Heart left ventricle (tissue), 16 donors: ENCODE measurements at regions not wholly inside any gene's neighbourhood (a gene's known extent, or its start where the extent isn't known, plus 50 kb on each side); places are given as distances from the start of the nearest gene placed in this dataset.
A peak's percentile ranks its signal among the peaks of the same experiment; 100 is the strongest.

ENCODE experiments used
- ATAC-seq, 4 donors: fragments of 200-7000 bp; cut with Tn5 transposase; one replicate each; pipeline ENCODE4 v1.9.1; 2020 to 2022; ENCODE audit warnings: moderate library complexity in 4 of 4, mild to moderate bottlenecking in 3 of 4, moderate number of reproducible peaks in 1 of 4
- DNase-seq, 5 donors: peaks; one replicate each; pipeline ENCODE4 v3.0.0-alpha.2; 2020
- H3K27ac ChIP-seq, 12 donors: fragments of 200-600 bp; sonication (generic) in 4 of 12; one replicate each; pipeline versions ENCODE4 v1.5.0 to v1.8.0; 2016 to 2022; ENCODE audit warnings: mild to moderate bottlenecking in 2 of 12
- H3K27me3 ChIP-seq, 9 donors: fragments of 200-600 bp; sonication (generic) in 2 of 9; one replicate each; pipeline versions ENCODE4 v1.5.1 to v1.8.0; 2016 to 2022; ENCODE audit warnings: mild to moderate bottlenecking in 3 of 9
- H3K36me3 ChIP-seq, 9 donors: fragments of 200-600 bp; sonication (generic) in 2 of 9; one replicate each; pipeline versions ENCODE4 v1.5.0 to v1.8.0; 2018 to 2022; ENCODE audit warnings: mild to moderate bottlenecking in 2 of 9
- H3K4me1 ChIP-seq, 12 donors: fragments of 200-600 bp; sonication (generic) in 4 of 12; one replicate each; pipeline versions ENCODE4 v1.5.0 to v1.8.0; 2016 to 2022; ENCODE audit warnings: mild to moderate bottlenecking in 3 of 12
- H3K4me3 ChIP-seq, 12 donors: fragments of 200-600 bp; sonication (generic) in 4 of 12; one replicate each; pipeline versions ENCODE4 v1.5.0 to v1.8.0; 2017 to 2022; ENCODE audit warnings: mild to moderate bottlenecking in 9 of 12, moderate library complexity in 4 of 12
- H3K9me3 ChIP-seq, 12 donors: fragments of 200-600 bp; sonication (generic) in 4 of 12; one replicate each; pipeline versions ENCODE4 v1.5.0 to v1.8.0; 2016 to 2022; ENCODE audit warnings: mild to moderate bottlenecking in 1 of 12
- POLR2A ChIP-seq, 2 donors: fragments of 450-650 bp; IDR thresholded peaks; one replicate each; pipeline ENCODE4 v1.6.1; 2017; ENCODE audit warnings: antibody characterized with exemption in 2 of 2, mild to moderate bottlenecking in 2 of 2, moderate library complexity in 2 of 2
- WGBS, 4 donors: extraction: QIAGEN DNeasy Blood & Tissue Kit in 2 of 4; methylation state at CpG; one replicate each; pipeline versions ENCODE4 v1.1.5 to v1.1.7; 2013 to 2018; 5-methylcytosine and 5-hydroxymethylcytosine counted together
- intact Hi-C, 10 donors: fragments of 100-400 bp; cut with DNase I; formaldehyde crosslinking; loops; one replicate each; pipeline versions ENCODE4 v1.11.1 to v1.14.2; 2022
- TF ChIP-seq, protein P1 (sequence below), 12 donors: fragments of 200-600 bp; sonication (generic) in 4 of 12; IDR thresholded peaks; one replicate each; pipeline versions ENCODE4 v1.5.0 to v1.8.0; 2018 to 2022; ENCODE audit warnings: antibody characterized with exemption in 12 of 12, mild to moderate bottlenecking in 5 of 12
- donor health status: ischemic (EF 13 %, LVEDD 7.1; RV severe dilation, severe dysfunction).
- donor health status: healthy with polysubstance abuse.
- donor health status: DM: no; HTN: yes; CAD: no.
- donor health status: DM: no; HTN: no; CAD: no.
- donor health status: ischemic (EF 25% LVEDD 6.9; RV normal size, moderate dysfunction).
- donor health status: ischemic (EF 25% LVEDD 5.7; RV mildly dilated, moderate dysfunction).
- donor health status: healthy.
- donor health status: DM: yes; HTN: yes; CAD: no.
- donor health status: ischemic (EF 35%, LVEDD 5.7; RV mildly dilated, moderate dysfunction).
- donor health status: nonischemic (EF 11% LVEDD 7.7; RV severe dilation, severe dysfunction).
- donor health status: DM: yes; HTN: yes; CAD: no.
- donor health status: PGD.
- donor health status: ischemic (EF 29% LVEDD 5.4; RV normal size, mild dysfunction).
- donor health status: nonischemic (EF 23%, LVEDD 6.1; RV moderate dilation, normal function).

DNA sequence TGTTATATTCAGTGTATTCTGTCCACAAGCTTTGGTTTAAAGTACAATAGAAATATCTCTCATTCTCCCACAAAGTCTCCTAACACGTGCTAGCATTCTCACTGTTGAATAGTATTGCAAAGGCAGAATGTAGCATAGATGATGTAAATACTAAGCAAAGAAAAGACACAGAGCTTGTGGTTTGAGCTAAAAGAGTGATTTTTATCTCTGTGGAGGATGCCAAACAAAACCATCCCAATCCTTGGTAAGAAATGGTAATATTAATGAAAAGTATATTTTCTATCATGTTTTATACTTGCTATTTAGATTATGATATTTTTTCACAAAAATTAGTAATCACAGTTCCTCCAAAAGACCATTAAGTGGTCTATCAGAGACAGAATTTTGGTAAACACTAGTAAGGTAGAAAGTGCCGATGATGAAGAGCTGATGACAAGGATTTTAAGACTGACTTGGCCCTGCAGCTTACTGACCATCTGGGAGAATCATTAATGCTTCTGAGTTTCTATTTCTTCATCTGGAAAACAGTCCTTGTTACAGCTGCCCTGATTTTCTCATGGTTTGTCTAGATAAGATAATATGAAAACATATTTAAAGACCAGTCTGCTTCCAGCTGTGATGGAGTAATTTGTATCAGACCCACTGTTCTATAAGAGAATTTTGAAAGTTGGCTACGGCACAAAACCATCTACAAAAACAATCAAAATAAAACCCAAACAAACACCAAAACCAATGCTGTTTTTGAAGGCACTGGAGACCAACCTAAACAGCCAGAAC, 510.2 kb downstream of the SPATA31D1 start:
- intact Hi-C loops: loop anchor here in 3 of 10 donors (10.0 kb wide), 4 partner anchors 106 to 974 kb away; partner anchors contain the start of gene TLE1 (in 1 of the 3)

DNA sequence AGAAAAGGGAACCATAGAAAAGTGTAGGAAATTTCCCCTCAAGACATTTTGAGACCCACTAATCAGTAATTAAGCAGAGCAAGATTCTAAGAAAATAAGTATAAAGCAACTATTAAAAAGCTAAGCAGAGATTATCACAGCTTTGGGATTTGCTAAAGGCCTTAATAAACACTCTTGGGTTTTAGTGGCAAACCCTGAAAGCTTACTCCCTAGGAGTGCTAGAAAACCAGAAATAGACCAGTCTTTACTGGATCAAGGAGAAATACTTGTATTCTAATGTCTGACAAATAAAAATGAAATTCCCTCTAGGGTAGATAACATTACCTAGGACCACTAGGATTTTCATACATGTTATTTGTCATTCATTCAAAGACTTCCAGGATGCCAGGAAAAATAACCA, 510.8 kb downstream of the SPATA31D1 start:
- Histone ChIP-seq H3K4me1 (peaks cover 0 to 21% (median 2%) of the 10 kb centered on the region in 12 donors), H3K27me3 (no peaks in the 10 kb centered on the region), H3K27ac (peak overlapping the region in 7 of 12 donors; percentile 10 to 54 (median 42)), H3K4me3 (no peak overlapping the region), H3K9me3 (peaks cover 0 to 21% (median 0%) of the 10 kb centered on the region in 12 donors), H3K36me3 (no peaks in the 10 kb centered on the region)
- intact Hi-C loops: loop anchor here in 3 of 10 donors (10.0 kb wide), 4 partner anchors 105 to 975 kb away; partner anchors contain the start of gene TLE1 (in 1 of the 3)
- ATAC-seq (peak in 1 of 4 donors; percentile 38), DNase-seq (no peak)
- no peak for TF ChIP-seq POLR2A (IDR thresholded peaks at IDR 0.05)
- TF ChIP-seq, protein P1, sequence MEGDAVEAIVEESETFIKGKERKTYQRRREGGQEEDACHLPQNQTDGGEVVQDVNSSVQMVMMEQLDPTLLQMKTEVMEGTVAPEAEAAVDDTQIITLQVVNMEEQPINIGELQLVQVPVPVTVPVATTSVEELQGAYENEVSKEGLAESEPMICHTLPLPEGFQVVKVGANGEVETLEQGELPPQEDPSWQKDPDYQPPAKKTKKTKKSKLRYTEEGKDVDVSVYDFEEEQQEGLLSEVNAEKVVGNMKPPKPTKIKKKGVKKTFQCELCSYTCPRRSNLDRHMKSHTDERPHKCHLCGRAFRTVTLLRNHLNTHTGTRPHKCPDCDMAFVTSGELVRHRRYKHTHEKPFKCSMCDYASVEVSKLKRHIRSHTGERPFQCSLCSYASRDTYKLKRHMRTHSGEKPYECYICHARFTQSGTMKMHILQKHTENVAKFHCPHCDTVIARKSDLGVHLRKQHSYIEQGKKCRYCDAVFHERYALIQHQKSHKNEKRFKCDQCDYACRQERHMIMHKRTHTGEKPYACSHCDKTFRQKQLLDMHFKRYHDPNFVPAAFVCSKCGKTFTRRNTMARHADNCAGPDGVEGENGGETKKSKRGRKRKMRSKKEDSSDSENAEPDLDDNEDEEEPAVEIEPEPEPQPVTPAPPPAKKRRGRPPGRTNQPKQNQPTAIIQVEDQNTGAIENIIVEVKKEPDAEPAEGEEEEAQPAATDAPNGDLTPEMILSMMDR (IDR thresholded peaks at IDR 0.05): no peak

More for the DNA sequence above, 510.2 kb downstream of the SPATA31D1 start:
- Histone ChIP-seq H3K4me3 (no peak overlapping the region), H3K9me3 (peaks cover 0 to 21% (median 0%) of the 10 kb centered on the region in 12 donors), H3K4me1 (peaks cover 0 to 21% (median 2%) of the 10 kb centered on the region in 12 donors), H3K27me3 (no peaks in the 10 kb centered on the region), H3K27ac (peak overlapping the region in 7 of 12 donors; percentile 10 to 54 (median 42)), H3K36me3 (no peaks in the 10 kb centered on the region)
- DNase-seq (peak in 1 of 5 donors; percentile 6), ATAC-seq (peak; percentile 51 to 85 (median 76))
- no peak for TF ChIP-seq POLR2A (IDR thresholded peaks at IDR 0.05)
- TF ChIP-seq, protein P1 (IDR thresholded peaks at IDR 0.05): no peak
- WGBS, 4 donors: 48 to 57% (median 51%) methylated on average over 3 of the region's 3 CpGs

DNA sequence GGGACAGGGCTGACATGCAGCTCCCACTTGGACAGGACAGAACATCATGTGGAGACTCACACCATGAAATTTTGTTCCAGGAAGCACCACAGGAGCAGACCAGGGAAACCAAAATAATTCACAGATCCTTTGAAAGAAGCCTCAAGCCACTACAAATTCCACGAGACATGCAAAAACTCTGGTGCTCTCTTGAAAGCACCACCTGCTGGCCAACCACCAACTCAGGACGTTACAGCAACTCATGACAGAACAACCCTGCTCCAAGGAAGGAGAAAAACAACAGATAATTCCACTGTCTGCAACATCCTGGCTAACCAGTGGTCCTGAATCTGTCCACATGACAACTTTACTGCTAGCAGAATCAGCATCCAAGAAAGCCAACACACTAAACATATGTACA, 516.0 kb downstream of the SPATA31D1 start:
- no peaks in the 10 kb centered on the region for H3K27me3 ChIP-seq
- no peaks in the 10 kb centered on the region for H3K36me3 ChIP-seq
- no peak overlapping the region for H3K4me3 ChIP-seq
- no peak for ATAC-seq
- H3K27ac ChIP-seq: no peak overlapping the region
- H3K9me3 ChIP-seq: peaks cover 0 to 49% (median 7%) of the 10 kb centered on the region in 12 donors
- DNase-seq: no peak
- no peak for TF ChIP-seq POLR2A (IDR thresholded peaks at IDR 0.05)
- TF ChIP-seq, protein P1 (IDR thresholded peaks at IDR 0.05): no peak
- 63 to 82% (median 72%) methylated on average over 2 of the region's 2 CpGs for WGBS, 4 donors
- intact Hi-C loops: no loop called here
- peaks cover 0 to 3% (median 0%) of the 10 kb centered on the region in 12 donors for H3K4me1 ChIP-seq

DNA sequence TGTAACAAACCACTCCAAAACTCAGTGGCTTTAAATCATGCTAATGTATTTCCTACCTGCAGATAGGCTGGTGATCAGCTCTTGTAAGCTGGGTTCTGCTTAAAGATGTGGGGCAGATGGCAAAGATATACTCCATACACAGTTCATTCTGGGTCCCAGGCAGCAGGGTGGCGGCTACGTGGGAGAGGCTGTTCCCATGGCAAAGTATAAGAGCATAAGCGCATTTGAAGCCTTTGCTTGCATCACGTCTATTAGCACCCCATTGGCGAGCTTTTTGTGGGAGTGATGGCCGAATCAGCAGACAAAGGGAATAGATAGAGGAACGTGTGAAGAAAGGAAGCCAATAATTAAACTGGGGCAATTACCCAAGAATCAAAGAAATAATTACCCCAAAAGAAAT, 523.1 kb downstream of the SPATA31D1 start:
- ATAC-seq: no peak
- Histone ChIP-seq H3K27ac (no peak overlapping the region), H3K9me3 (peaks cover 0 to 10% (median 0%) of the 10 kb centered on the region in 12 donors), H3K27me3 (no peaks in the 10 kb centered on the region), H3K4me1 (peaks cover 0 to 25% (median 10%) of the 10 kb centered on the region in 12 donors), H3K4me3 (no peak overlapping the region), H3K36me3 (no peaks in the 10 kb centered on the region)
- no peak for TF ChIP-seq POLR2A (IDR thresholded peaks at IDR 0.05)
- TF ChIP-seq, protein P1 (IDR thresholded peaks at IDR 0.05): no peak
- 85 to 92% (median 90%) methylated on average over 7 of the region's 7 CpGs for WGBS, 4 donors
- no peak for DNase-seq
- intact Hi-C loops: no loop called here
